IgD-negative memory B cell (primary cell): ENCODE measurements at regions not wholly inside any gene's neighbourhood (a gene's known extent, or its start where the extent isn't known, plus 50 kb on each side); places are given as distances from the start of the nearest gene placed in this dataset.

ENCODE experiments used
- H3K27ac Mint-ChIP-seq, 3 donors: one replicate each; pipeline ENCODE4 v1.8.0; 2020 to 2022; ENCODE audit warnings: mild to moderate bottlenecking in 3 of 3, mixed read lengths in 3 of 3, moderate library complexity in 1 of 3
- H3K27me3 Mint-ChIP-seq: one replicate; pipeline ENCODE4 v1.8.0; 2021; ENCODE audit warnings: mixed read lengths
- H3K36me3 Mint-ChIP-seq: one replicate; pipeline ENCODE4 v1.8.0; 2020; ENCODE audit warnings: mild to moderate bottlenecking, mixed read lengths
- H3K4me1 Mint-ChIP-seq, 3 donors: one replicate each; pipeline ENCODE4 v1.8.0; 2020 to 2022; ENCODE audit warnings: mixed read lengths in 3 of 3, mild to moderate bottlenecking in 1 of 3
- H3K4me3 Mint-ChIP-seq, 4 donors: one replicate each; pipeline ENCODE4 v1.8.0; 2020 to 2022; ENCODE audit warnings: mild to moderate bottlenecking in 4 of 4, mixed read lengths in 4 of 4, moderate library complexity in 3 of 4
- H3K9me3 Mint-ChIP-seq, 3 donors: one replicate each; pipeline ENCODE4 v1.8.0; 2020 to 2021; ENCODE audit warnings: mixed read lengths in 3 of 3, mild to moderate bottlenecking in 1 of 3

DNA sequence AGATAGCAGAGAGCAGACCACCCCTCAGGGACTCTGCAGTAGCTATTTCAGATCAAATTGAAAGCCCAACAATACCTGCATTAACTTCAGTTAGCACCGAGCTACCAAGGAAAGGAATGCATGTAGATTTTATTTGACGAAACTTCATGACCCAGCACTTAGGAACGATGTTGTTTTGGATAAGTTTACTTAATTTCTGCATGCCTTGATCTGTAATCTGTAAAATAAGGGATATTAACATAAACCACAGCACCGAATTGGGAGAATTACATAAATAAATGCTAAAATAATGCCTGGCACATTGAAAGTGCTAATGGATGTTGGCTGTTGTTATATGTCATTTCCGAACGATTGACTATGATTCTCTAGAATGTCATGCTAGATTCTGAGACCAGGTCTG lies 435.8 kb upstream of the CLINT1 start:
- Mint-ChIP-seq H3K27me3 (peaks cover 1% of the 10 kb centered on the region), H3K27ac (no peak overlapping the region), H3K4me3 (no peak overlapping the region), H3K4me1 (no peaks in the 10 kb centered on the region), H3K9me3 (peaks cover 5 to 16% (median 8%) of the 10 kb centered on the region in 3 donors), H3K36me3 (peaks cover 7% of the 10 kb centered on the region)

DNA sequence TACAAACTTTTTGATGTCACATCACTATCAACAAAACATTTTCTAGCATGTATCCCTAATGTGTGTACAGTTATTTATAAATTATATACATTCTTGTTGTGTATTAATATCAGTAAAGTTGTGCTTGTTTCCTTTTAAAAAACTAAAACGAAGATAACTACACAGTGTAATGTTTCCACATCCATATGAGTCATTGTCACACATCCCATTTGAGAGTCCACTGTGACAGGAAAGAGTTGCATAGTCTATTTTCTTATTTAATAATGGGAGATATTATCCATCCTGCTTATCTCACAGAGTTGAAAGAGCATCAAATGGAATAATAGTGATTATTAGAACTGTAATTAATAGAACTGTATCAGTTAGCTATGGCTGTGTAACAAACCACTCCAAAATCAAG lies 434.0 kb upstream of the CLINT1 start:
- peaks cover 5 to 16% (median 8%) of the 10 kb centered on the region in 3 donors for H3K9me3 Mint-ChIP-seq
- peaks cover 1% of the 10 kb centered on the region for H3K27me3 Mint-ChIP-seq
- H3K27ac Mint-ChIP-seq: no peak overlapping the region
- no peaks in the 10 kb centered on the region for H3K4me1 Mint-ChIP-seq
- H3K4me3 Mint-ChIP-seq: no peak overlapping the region
- H3K36me3 Mint-ChIP-seq: peaks cover 6% of the 10 kb centered on the region

DNA sequence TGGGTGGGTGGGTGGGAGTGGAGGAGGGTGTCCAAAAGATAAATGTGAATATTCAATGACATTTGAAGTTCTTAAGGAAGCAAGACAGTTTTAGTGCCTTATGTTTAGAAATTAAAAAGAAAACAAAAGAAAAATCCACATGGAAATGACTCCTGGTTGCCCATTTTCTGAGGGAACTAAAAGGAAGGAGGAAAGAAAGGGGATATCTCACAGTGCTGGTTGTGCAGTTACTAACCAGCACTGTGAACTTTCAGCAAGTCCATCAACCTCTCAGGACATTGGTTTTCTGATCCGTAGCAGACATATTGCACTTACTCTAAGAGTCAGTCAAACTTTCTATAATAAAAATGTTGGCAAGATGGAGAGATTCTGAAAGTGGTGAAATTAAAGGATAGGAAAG lies 431.0 kb upstream of the CLINT1 start:
- H3K4me1 Mint-ChIP-seq: no peaks in the 10 kb centered on the region
- H3K27me3 Mint-ChIP-seq: peaks cover 1% of the 10 kb centered on the region
- H3K36me3 Mint-ChIP-seq: peaks cover 3% of the 10 kb centered on the region
- no peak overlapping the region for H3K27ac Mint-ChIP-seq
- no peak overlapping the region for H3K4me3 Mint-ChIP-seq
- H3K9me3 Mint-ChIP-seq: peaks cover 2 to 8% (median 5%) of the 10 kb centered on the region in 3 donors

DNA sequence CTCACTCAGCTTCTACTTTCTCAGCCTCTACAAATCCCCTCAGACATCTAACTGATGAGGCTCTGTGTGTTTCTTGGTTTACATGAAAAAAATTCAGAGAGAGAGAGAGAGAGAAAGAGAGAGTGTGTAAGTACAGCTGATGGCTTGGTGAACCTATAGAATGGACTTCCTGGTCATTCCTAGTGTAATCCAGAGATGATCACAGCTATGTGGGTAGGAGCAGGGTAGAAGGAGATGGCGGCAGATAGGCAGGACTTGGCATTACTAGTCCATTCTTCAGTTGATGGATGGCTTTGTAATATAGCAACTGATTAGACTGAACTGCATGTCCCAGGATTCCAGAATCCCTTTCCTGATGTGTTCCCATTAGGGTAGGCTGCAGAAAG lies 429.3 kb upstream of the CLINT1 start:
- H3K36me3 Mint-ChIP-seq: no peaks in the 10 kb centered on the region
- no peak overlapping the region for H3K4me3 Mint-ChIP-seq
- H3K27ac Mint-ChIP-seq: no peak overlapping the region
- no peaks in the 10 kb centered on the region for H3K4me1 Mint-ChIP-seq
- H3K9me3 Mint-ChIP-seq: peaks cover 0 to 5% (median 2%) of the 10 kb centered on the region in 3 donors
- H3K27me3 Mint-ChIP-seq: peaks cover 1% of the 10 kb centered on the region

DNA sequence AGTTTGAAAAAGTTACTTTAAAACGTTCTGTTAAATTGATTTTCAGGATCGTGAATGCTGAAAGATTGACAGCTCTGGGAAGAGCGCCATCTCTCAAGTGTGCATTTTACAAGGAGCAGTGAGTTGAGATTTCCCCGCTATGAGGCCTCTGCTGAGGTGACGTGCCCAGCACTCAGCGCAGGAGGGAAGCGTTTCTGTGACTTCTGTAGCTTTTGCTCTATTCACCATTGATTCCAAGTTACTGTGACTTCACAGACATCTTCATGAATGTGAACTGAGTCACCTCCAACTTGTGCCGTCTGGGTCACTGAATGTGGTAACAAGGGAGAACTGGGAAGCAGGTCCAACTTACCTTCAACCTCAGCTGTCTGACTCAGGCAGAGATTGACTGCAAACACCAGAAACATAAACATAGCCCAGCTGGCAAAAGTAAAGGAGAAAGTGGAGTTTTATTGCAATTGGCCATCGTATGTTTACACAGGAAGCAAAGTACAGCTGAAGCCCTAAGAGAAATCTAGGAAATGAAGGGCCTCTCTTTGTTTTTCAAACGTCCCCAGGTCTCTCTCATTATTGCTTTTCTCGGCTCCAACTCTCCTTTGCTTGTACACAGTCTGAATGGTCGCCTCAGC lies 428.8 kb upstream of the CLINT1 start:
- Mint-ChIP-seq H3K4me1 (no peaks in the 10 kb centered on the region), H3K36me3 (no peaks in the 10 kb centered on the region), H3K9me3 (peaks cover 0 to 3% (median 1%) of the 10 kb centered on the region in 3 donors), H3K4me3 (no peak overlapping the region), H3K27me3 (peaks cover 1% of the 10 kb centered on the region), H3K27ac (no peak overlapping the region)

DNA sequence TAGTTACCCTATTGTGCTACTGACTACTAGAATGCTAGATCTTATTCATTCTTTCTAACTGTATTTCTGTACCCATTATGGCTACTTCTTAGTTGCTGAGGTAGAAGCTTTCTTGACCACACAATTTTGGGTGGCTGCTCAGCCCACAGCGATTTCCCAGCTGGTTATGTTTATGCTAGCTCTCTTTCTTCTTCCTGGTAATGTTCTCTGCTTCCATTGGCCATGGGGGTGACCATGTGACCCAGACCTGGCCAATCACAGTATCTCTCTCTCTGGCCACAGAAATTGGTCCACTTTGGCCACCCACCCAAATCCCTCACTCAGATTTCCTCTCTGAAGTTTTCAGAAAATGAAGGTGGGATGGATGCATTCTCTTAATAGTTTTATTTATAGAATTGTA lies 427.9 kb upstream of the CLINT1 start:
- peaks cover 1 to 3% (median 2%) of the 10 kb centered on the region in 3 donors for H3K9me3 Mint-ChIP-seq
- H3K27ac Mint-ChIP-seq: no peak overlapping the region
- no peaks in the 10 kb centered on the region for H3K4me1 Mint-ChIP-seq
- no peaks in the 10 kb centered on the region for H3K36me3 Mint-ChIP-seq
- no peak overlapping the region for H3K4me3 Mint-ChIP-seq
- peaks cover 1% of the 10 kb centered on the region for H3K27me3 Mint-ChIP-seq

DNA sequence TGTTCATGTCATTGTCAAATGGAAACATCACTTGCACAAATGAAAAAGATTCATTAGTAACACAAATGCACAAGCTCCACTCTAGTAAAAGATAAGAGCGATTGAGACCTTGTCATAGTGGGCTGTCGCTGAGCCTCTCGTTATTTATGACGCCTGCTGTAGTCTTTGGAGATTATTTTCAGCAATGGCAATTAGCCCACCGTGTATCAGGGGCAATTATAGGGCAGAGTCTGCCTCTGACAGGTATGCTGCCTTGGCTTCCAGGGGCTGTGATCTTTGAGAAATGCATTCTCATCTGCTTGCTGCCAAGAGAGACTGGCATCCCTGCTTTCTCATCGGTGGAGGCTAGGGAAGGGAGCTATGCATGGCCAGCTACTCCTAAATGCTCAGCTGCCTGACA lies 426.8 kb upstream of the CLINT1 start:
- Mint-ChIP-seq H3K27ac (no peak overlapping the region), H3K36me3 (no peaks in the 10 kb centered on the region), H3K9me3 (peaks cover 1 to 7% (median 2%) of the 10 kb centered on the region in 3 donors), H3K4me3 (no peak overlapping the region), H3K27me3 (no peaks in the 10 kb centered on the region), H3K4me1 (no peaks in the 10 kb centered on the region)

DNA sequence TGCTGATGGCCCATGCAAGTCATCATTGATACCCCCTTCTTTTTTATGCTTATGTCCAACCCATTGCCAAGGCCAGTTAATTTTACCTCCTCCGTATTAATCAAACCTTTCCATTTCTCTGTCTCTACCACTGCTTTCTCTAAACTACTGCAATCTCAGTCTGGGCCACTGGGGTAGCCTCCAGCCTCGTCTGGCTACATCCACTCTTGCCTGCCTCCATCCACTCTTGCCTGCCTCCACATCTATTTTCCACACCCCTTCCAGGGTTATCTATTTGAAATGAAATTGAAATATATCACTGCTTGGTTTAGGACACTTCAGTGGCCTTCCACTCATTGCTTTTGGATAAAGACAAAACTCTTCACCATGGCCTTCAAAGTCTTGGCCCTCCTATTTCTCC lies 425.3 kb upstream of the CLINT1 start:
- Mint-ChIP-seq H3K36me3 (no peaks in the 10 kb centered on the region), H3K9me3 (peaks cover 1 to 7% (median 2%) of the 10 kb centered on the region in 3 donors), H3K27ac (no peak overlapping the region), H3K27me3 (peaks cover 2% of the 10 kb centered on the region), H3K4me1 (no peaks in the 10 kb centered on the region), H3K4me3 (no peak overlapping the region)

DNA sequence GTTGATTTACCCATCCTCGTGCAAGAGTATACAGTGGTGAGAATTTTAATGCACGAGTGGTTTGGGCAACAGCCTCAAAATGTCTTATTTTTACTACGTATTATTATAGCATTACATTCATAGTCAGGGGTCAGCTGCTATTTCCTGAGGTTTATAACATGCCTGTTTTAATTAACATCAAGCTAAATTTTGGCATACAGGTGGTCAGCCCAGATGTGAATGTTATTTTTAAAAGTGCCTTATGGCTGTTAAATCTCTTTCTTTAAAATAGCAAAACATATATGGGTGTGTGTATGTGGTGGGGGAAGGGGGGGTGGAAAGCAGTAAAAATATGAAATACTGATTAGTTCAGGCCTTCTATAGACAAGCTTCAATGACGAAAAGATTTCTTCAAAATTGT lies 424.5 kb upstream of the CLINT1 start:
- Mint-ChIP-seq H3K4me1 (no peaks in the 10 kb centered on the region), H3K9me3 (peaks cover 1 to 7% (median 2%) of the 10 kb centered on the region in 3 donors), H3K27ac (no peak overlapping the region), H3K4me3 (no peak overlapping the region), H3K36me3 (no peaks in the 10 kb centered on the region), H3K27me3 (peaks cover 2% of the 10 kb centered on the region)

DNA sequence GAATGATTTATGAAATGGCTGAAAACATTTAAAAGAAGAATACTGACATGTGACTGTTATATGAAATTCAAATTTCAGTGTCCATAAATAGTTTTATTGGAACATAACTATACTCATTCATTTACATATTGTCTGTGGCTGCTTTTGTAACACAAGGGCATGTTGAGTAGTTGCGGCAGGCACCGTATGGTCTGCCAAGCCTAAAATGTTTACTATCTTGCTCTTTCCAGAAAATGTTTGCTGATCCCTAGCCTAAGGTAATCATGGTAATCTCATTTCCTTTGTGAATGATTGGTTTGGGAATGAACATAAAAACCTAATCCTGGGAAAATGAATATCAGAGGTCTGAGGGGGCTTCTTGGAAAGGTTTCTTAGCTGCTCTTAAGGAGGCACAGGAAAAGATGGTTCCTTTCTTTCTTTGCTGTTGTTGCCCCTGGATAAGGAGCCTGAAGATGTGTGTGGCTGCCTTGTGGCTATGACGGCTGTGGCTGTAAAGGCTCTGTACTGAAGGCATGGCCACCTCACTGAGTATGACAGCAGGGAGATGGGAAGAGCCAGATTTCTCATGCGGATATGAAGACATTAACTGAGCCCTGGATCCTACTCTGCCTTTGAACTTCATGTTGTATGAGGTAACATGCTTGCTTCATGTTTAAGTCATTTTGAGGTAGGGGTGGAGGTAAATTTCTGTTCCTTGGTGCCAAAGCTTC lies 419.4 kb upstream of the CLINT1 start:
- no peak overlapping the region for H3K27ac Mint-ChIP-seq
- no peak overlapping the region for H3K4me3 Mint-ChIP-seq
- peaks cover 1% of the 10 kb centered on the region for H3K36me3 Mint-ChIP-seq
- H3K27me3 Mint-ChIP-seq: peaks cover 4% of the 10 kb centered on the region
- H3K9me3 Mint-ChIP-seq: peaks cover 0 to 4% (median 2%) of the 10 kb centered on the region in 3 donors
- H3K4me1 Mint-ChIP-seq: no peaks in the 10 kb centered on the region

DNA sequence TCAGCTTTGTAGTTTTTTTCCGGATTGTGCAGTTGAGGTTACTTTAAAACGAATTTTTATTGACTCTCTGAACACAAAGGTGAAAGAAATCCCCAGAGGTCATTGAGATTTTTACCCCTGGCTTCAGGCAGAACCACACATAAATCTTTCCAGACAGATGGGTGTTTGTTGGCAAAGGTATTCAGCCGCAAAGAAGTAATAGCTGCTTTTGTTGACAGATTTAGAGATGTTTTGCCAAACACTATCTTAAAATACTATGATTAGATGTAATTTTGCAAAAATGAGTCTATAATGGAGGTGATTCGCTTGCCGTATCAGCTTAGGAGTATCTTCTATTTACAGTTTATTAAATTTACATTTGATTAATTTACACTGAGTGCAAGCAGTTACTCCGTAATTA lies 418.3 kb upstream of the CLINT1 start:
- Mint-ChIP-seq H3K27ac (no peak overlapping the region), H3K27me3 (peaks cover 4% of the 10 kb centered on the region), H3K9me3 (peaks cover 0 to 4% (median 0%) of the 10 kb centered on the region in 3 donors), H3K4me1 (no peaks in the 10 kb centered on the region), H3K4me3 (no peak overlapping the region), H3K36me3 (peaks cover 1% of the 10 kb centered on the region)

DNA sequence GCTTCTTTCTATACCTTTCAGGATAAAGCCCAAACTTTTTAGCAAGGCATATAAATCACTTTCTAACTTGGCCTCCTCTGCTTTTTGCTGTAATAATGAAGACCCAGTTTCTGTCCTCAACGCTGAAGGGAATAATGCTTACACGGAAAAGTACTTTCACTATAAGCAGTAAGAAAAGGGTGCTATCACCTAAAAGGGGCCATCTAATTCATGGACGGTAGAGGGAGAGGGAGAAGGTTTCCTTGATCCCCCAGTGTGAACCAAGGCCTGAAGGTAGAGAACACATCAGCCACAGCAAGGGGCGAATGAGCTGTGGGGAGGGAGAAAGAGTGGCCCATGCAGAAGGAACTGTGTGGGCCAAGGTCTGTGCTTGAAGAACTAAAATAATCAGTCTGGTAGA lies 417.7 kb upstream of the CLINT1 start:
- peaks cover 1% of the 10 kb centered on the region for H3K36me3 Mint-ChIP-seq
- H3K9me3 Mint-ChIP-seq: peaks cover 0 to 4% (median 0%) of the 10 kb centered on the region in 3 donors
- no peak overlapping the region for H3K27ac Mint-ChIP-seq
- no peaks in the 10 kb centered on the region for H3K4me1 Mint-ChIP-seq
- no peak overlapping the region for H3K4me3 Mint-ChIP-seq
- H3K27me3 Mint-ChIP-seq: peaks cover 4% of the 10 kb centered on the region

DNA sequence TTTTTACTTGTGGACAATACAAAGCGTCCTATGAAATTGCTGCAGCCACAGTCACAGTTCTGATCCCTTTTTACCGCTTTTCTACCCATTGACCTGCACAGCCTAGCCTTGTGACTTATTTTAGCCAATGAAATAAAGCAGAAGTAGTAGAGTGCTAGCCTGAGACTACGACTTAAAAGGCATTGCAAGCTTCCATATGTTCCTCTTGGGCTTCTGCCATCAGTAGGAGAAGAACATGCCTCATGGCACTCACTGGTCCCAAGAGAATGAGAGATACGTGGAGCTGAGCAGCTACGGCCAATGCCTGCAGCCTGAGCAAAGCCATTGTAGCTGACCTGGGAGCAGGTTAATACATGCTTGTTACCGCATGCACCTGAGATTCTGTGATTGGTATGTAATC lies 416.6 kb upstream of the CLINT1 start:
- Mint-ChIP-seq H3K36me3 (peaks cover 1% of the 10 kb centered on the region), H3K4me3 (no peak overlapping the region), H3K27ac (no peak overlapping the region), H3K9me3 (no peaks in the 10 kb centered on the region), H3K4me1 (no peaks in the 10 kb centered on the region), H3K27me3 (peaks cover 4% of the 10 kb centered on the region)

DNA sequence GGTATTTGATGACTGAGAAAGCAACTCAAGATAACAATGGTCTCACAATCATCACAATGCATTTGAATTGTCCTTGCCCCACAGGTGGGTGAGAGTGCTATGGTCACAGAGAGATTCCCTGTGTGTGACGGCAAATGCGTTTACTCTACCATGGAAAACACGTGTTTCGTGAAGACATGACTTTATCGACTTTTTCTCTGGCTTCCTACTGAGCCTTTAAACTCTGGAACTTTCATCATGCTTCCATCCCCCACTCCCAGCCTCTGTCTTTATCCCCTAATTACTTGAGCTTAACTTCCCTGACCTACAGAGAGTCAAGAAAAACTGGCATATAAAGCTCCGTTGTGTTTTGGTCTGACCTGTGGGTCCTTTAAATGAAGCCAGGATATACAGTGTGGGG lies 414.1 kb upstream of the CLINT1 start:
- peaks cover 0 to 4% (median 0%) of the 10 kb centered on the region in 3 donors for H3K9me3 Mint-ChIP-seq
- H3K27me3 Mint-ChIP-seq: peaks cover 2% of the 10 kb centered on the region
- H3K27ac Mint-ChIP-seq: no peak overlapping the region
- H3K4me3 Mint-ChIP-seq: no peak overlapping the region
- H3K36me3 Mint-ChIP-seq: peaks cover 4% of the 10 kb centered on the region
- no peaks in the 10 kb centered on the region for H3K4me1 Mint-ChIP-seq

DNA sequence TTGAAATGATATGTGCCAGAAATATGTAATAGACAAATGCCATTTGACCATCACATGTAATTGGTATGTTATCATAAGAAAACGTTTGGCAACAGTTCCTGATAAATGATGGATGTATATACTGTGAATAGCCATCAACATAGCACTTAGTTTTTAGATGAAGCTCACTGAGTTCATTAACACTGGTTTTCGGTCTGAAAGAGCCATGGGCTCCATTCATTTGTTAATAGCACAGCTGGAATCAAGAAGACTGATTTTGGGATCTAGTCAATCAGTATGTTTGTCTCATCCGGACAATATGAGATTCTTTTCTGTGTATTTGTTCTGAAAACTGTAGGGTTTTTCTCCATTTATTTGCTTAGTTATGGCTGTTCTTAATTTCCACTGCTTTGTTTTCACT lies 413.5 kb upstream of the CLINT1 start:
- no peak overlapping the region for H3K4me3 Mint-ChIP-seq
- peaks cover 2% of the 10 kb centered on the region for H3K27me3 Mint-ChIP-seq
- H3K9me3 Mint-ChIP-seq: peaks cover 0 to 5% (median 0%) of the 10 kb centered on the region in 3 donors
- no peaks in the 10 kb centered on the region for H3K4me1 Mint-ChIP-seq
- no peak overlapping the region for H3K27ac Mint-ChIP-seq
- H3K36me3 Mint-ChIP-seq: peaks cover 4% of the 10 kb centered on the region

DNA sequence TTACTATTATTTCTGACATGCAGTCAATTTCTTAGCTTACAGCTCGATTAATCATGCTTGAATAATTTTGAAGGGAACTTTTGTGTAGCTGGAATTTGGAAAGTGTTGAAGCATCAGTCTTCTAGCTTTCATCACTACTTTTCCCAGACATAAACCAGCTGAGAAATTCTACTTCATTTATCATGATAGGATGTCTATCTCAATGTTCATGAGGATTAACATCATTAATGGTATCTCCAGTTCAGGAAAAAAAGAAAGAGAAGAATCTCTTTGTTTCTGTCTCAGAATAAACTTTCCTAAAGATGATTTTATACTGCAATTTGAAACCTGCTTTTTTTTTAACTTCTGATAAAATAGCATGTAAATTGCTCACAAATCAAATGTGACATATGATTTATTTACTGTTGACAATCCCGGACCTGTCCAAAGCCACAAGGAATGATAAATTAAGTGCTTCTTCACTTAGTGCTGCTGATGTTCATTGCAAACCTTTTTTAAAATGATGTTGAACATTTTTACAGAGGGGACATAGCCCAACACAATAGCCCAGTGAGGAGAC lies 412.1 kb upstream of the CLINT1 start:
- Mint-ChIP-seq H3K4me1 (no peaks in the 10 kb centered on the region), H3K9me3 (peaks cover 0 to 13% (median 0%) of the 10 kb centered on the region in 3 donors), H3K4me3 (no peak overlapping the region), H3K27ac (no peak overlapping the region), H3K36me3 (peaks cover 4% of the 10 kb centered on the region), H3K27me3 (peaks cover 2% of the 10 kb centered on the region)
